ENCODE measurements at regions not wholly inside any gene's neighbourhood (a gene's known extent, or its start where the extent isn't known, plus 50 kb on each side); places are given as distances from the start of the nearest gene placed in this dataset.

GRCh38 chr10:129045599-129045998 is 421.4 kb upstream of the MGMT start:
- no peak for TF ChIP-seq CTCF (IDR thresholded peaks at IDR 0.05)
- no peak for TF ChIP-seq POLR2A (IDR thresholded peaks at IDR 0.05)
- no peak for TF ChIP-seq EP300 (IDR thresholded peaks at IDR 0.05)

Data from ovary (tissue), 3 donors.